ENCODE measurements at regions not wholly inside any gene's neighbourhood (a gene's known extent, or its start where the extent isn't known, plus 50 kb on each side); places are given as distances from the start of the nearest gene placed in this dataset.

DNA sequence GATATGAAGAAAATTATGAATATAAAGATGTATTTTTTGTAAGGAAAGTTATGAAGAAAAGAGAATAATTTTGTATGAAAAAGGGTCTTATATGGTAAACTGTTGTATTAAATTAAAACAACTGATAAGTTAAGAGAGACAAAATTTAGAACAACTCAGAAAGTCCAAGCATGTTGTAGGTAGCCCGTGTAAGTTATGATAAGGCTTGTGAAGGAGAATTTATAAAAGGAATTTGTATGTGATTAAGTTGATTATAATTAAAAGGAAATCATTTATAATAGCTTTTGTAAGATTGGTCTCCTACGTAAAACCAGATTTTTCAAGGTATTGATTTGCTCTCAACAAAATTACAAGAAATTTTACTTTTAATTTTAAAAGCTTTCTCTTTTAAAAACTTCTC lies 1579.3 kb downstream of the HACE1 start:
- no peak for DNase-seq
- Histone ChIP-seq H3K36me3 (no peaks in the 10 kb centered on the region), H3K27ac (no peak overlapping the region), H3K4me1 (peaks cover 0 to 7% (median 0%) of the 10 kb centered on the region in 4 donors), H3K9me3 (no peaks in the 10 kb centered on the region), H3K27me3 (no peaks in the 10 kb centered on the region), H3K4me3 (no peak overlapping the region)
- 85 to 89% methylated on average over 2 of the region's 2 CpGs for WGBS, 2 donors
- no peak for TF ChIP-seq POLR2AphosphoS5 (IDR thresholded peaks at IDR 0.05)
- TF ChIP-seq, protein P1, sequence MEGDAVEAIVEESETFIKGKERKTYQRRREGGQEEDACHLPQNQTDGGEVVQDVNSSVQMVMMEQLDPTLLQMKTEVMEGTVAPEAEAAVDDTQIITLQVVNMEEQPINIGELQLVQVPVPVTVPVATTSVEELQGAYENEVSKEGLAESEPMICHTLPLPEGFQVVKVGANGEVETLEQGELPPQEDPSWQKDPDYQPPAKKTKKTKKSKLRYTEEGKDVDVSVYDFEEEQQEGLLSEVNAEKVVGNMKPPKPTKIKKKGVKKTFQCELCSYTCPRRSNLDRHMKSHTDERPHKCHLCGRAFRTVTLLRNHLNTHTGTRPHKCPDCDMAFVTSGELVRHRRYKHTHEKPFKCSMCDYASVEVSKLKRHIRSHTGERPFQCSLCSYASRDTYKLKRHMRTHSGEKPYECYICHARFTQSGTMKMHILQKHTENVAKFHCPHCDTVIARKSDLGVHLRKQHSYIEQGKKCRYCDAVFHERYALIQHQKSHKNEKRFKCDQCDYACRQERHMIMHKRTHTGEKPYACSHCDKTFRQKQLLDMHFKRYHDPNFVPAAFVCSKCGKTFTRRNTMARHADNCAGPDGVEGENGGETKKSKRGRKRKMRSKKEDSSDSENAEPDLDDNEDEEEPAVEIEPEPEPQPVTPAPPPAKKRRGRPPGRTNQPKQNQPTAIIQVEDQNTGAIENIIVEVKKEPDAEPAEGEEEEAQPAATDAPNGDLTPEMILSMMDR (IDR thresholded peaks at IDR 0.05) = no peak
- TF ChIP-seq POLR2A (IDR thresholded peaks at IDR 0.05) = no peak
- TF ChIP-seq EP300 (IDR thresholded peaks at IDR 0.05) = no peak
- intact Hi-C loops (cut with DNase I) = no loop called here

DNA sequence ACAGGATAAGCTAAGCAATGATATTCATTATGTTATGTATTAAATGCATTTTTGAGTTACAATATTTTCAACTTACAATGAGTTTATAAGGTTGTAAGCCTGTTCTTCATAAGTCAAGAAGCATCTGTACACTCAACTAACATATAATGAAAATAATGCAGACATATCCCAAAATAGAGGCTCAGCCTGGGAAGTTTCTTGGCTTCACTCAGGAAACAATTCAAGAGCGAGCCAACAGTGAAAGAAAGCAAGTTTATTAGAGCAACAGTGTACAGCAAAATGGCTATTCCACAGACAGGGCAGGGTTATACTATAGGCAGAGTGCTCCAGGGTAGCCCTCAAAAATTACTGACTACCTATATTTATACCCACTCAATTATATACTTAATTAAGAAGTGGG lies 1581.8 kb downstream of the HACE1 start:
- intact Hi-C loops (cut with DNase I) = no loop called here
- Histone ChIP-seq H3K9me3 (no peaks in the 10 kb centered on the region), H3K4me1 (peaks cover 0 to 7% (median 0%) of the 10 kb centered on the region in 4 donors), H3K4me3 (no peak overlapping the region), H3K27me3 (no peaks in the 10 kb centered on the region), H3K36me3 (no peaks in the 10 kb centered on the region), H3K27ac (no peak overlapping the region)
- no peak for DNase-seq
- 78 to 91% methylated on average over 1 of the region's 1 CpG for WGBS, 2 donors
- TF ChIP-seq POLR2AphosphoS5 (IDR thresholded peaks at IDR 0.05) (no peak), POLR2A (IDR thresholded peaks at IDR 0.05) (no peak), EP300 (IDR thresholded peaks at IDR 0.05) (no peak)
- TF ChIP-seq, protein P1 (IDR thresholded peaks at IDR 0.05) = no peak

DNA sequence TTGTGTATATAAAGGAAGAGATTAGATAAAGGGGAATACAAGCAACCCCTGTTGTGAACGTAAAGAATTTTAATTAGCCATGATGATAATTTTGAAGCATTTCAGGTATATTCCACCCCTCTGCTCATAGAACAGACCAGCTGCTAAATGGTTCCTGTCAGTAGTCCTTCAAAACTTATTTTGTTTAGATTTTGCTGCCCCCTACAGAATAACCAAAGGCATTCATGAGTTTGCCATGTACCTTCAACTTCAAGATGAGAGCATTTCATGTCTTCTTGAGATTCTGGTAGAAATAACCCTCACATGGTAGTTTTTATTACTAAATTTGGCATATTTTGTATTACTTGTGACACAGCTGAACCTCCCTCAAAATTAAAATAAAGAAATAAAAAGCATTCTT lies 1586.7 kb downstream of the HACE1 start:
- H3K27ac ChIP-seq = no peak overlapping the region

DNA sequence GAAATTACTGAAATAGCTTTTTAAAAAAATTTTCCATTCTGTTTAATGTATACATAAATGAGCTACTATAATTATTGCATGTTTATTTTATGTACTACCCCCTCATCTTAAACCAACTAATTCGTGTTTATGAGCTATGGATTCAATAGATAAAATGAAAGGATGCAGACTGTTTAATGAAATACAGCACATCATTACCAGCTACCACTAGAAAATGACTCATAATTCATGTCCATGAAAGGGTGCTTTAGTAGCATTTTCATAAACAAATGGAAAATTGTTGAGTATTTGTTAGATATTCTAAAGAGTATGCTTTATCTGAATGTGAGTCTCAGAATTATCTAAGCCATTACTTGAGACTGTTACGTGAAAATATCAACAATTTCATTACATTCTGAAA lies 1590.1 kb downstream of the HACE1 start:
- Histone ChIP-seq H3K9me3 (no peaks in the 10 kb centered on the region), H3K4me3 (no peak overlapping the region), H3K36me3 (no peaks in the 10 kb centered on the region), H3K4me1 (no peaks in the 10 kb centered on the region), H3K27me3 (no peaks in the 10 kb centered on the region), H3K27ac (no peak overlapping the region)
- no peak for DNase-seq
- intact Hi-C loops (cut with DNase I) = no loop called here
- WGBS, 2 donors = 44 to 52% methylated on average over 2 of the region's 2 CpGs
- no peak for TF ChIP-seq EP300 (IDR thresholded peaks at IDR 0.05)
- TF ChIP-seq, protein P1 (IDR thresholded peaks at IDR 0.05) = no peak
- TF ChIP-seq POLR2AphosphoS5 (IDR thresholded peaks at IDR 0.05) = no peak
- no peak for TF ChIP-seq POLR2A (IDR thresholded peaks at IDR 0.05)

More for the DNA sequence above, 1586.7 kb downstream of the HACE1 start:
- H3K9me3 ChIP-seq = no peaks in the 10 kb centered on the region
- H3K4me3 ChIP-seq = no peak overlapping the region
- H3K4me1 ChIP-seq = peaks cover 0 to 5% (median 0%) of the 10 kb centered on the region in 4 donors
- TF ChIP-seq, protein P1 (IDR thresholded peaks at IDR 0.05) = no peak
- no peaks in the 10 kb centered on the region for H3K36me3 ChIP-seq
- 15 to 32% methylated on average over 1 of the region's 1 CpG for WGBS, 2 donors
- H3K27me3 ChIP-seq = no peaks in the 10 kb centered on the region
- intact Hi-C loops (cut with DNase I) = no loop called here
- DNase-seq = no peak

DNA sequence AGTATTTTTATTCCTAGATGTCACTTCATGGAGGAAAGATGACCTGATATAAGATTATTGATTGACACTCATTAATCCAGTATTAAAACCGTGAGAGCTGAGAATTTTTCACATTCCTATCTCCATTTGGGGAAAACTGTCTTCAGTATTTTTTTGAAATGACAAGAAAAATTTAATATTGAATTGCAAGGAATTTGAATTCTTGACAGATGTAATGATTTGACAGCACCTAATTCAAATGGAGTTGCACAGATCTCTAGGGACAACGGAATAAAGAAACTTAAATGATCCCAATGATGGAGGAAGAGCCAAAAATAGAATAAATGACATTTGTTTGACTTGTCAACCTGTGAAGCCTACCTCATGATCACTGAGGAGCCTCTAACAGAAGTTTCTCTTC lies 1591.4 kb downstream of the HACE1 start:
- TF ChIP-seq, protein P1 (IDR thresholded peaks at IDR 0.05) = no peak
- no peak for TF ChIP-seq POLR2AphosphoS5 (IDR thresholded peaks at IDR 0.05)
- TF ChIP-seq POLR2A (IDR thresholded peaks at IDR 0.05) = no peak
- no peak for TF ChIP-seq EP300 (IDR thresholded peaks at IDR 0.05)
- Histone ChIP-seq H3K36me3 (no peaks in the 10 kb centered on the region), H3K4me1 (no peaks in the 10 kb centered on the region), H3K9me3 (no peaks in the 10 kb centered on the region), H3K4me3 (no peak overlapping the region), H3K27ac (no peak overlapping the region), H3K27me3 (no peaks in the 10 kb centered on the region)
- intact Hi-C loops (cut with DNase I) = no loop called here
- WGBS, 2 donors = 60 to 73% methylated on average over 2 of the region's 2 CpGs
- no peak for DNase-seq
